ENCODE measurements at regions not wholly inside any gene's neighbourhood (a gene's known extent, or its start where the extent isn't known, plus 50 kb on each side); places are given as distances from the start of the nearest gene placed in this dataset.

DNA sequence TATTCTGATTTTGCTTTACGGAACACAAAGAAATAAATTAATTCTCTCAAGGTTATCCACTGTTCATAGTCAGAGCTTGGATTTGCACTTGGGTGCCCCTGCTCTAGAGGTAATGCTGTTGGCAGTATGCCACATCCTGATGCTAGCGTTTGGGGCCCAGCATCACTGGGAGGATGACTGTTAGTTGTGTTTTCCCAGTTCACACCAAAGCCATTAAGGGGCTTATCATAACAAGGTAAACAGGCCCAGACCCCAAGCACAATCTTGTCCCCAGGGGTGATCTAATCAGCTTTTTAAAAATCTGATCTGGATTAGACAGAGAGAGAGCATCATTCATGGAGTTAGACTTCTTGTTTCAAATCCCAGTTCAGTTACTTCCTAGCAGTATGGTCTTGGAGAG, 60.2 kb upstream of the PBX1 start:
- ChIA-PET CTCF (no interaction called here), POLR2A (no interaction called here)
- no peak for DNase-seq (ENCODE audit: low spot score)
- Mint-ChIP-seq H3K27ac (no peak overlapping the region), H3K4me1 (no peaks in the 10 kb centered on the region), H3K36me3 (peaks cover 17% of the 10 kb centered on the region), H3K27me3 (ENCODE audit: low read depth) (no peaks in the 10 kb centered on the region), H3K4me3 (no peak overlapping the region), H3K9me3 (peaks cover 23% of the 10 kb centered on the region)
- TF ChIP-seq NFATC4 (CRISPR knock-in tag; IDR thresholded peaks at IDR 0.05): no peak
- TF ChIP-seq PRRX2 (CRISPR knock-in tag; IDR thresholded peaks at IDR 0.05): no peak
- TF ChIP-seq, protein P1, sequence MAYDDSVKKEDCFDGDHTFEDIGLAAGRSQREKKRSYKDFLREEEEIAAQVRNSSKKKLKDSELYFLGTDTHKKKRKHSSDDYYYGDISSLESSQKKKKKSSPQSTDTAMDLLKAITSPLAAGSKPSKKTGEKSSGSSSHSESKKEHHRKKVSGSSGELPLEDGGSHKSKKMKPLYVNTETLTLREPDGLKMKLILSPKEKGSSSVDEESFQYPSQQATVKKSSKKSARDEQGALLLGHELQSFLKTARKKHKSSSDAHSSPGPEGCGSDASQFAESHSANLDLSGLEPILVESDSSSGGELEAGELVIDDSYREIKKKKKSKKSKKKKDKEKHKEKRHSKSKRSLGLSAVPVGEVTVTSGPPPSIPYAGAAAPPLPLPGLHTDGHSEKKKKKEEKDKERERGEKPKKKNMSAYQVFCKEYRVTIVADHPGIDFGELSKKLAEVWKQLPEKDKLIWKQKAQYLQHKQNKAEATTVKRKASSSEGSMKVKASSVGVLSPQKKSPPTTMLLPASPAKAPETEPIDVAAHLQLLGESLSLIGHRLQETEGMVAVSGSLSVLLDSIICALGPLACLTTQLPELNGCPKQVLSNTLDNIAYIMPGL (CRISPR knock-in tag; IDR thresholded peaks at IDR 0.05): no peak
- TF ChIP-seq, protein P2, sequence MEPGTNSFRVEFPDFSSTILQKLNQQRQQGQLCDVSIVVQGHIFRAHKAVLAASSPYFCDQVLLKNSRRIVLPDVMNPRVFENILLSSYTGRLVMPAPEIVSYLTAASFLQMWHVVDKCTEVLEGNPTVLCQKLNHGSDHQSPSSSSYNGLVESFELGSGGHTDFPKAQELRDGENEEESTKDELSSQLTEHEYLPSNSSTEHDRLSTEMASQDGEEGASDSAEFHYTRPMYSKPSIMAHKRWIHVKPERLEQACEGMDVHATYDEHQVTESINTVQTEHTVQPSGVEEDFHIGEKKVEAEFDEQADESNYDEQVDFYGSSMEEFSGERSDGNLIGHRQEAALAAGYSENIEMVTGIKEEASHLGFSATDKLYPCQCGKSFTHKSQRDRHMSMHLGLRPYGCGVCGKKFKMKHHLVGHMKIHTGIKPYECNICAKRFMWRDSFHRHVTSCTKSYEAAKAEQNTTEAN (CRISPR knock-in tag; IDR thresholded peaks at IDR 0.05): no peak
- TF ChIP-seq ELF4 (CRISPR knock-in tag; IDR thresholded peaks at IDR 0.05; ENCODE audit: low read depth): no peak
- TF ChIP-seq ZNF423 (CRISPR knock-in tag; IDR thresholded peaks at IDR 0.05): no peak
- TF ChIP-seq NR3C1 (CRISPR knock-in tag; conservative IDR thresholded peaks at IDR 0.05; ENCODE audit: low read depth): no peak
- TF ChIP-seq ZNF219 (CRISPR knock-in tag; IDR thresholded peaks at IDR 0.05; ENCODE audit: borderline replicate concordance): no peak
- TF ChIP-seq NFE2L1 (CRISPR knock-in tag; IDR thresholded peaks at IDR 0.05): no peak
- TF ChIP-seq JUN (CRISPR knock-in tag; IDR thresholded peaks at IDR 0.05): no peak
- no peak for TF ChIP-seq SOX15 (CRISPR knock-in tag; IDR thresholded peaks at IDR 0.05)
- no peak for TF ChIP-seq ZNF396 (CRISPR knock-in tag; IDR thresholded peaks at IDR 0.05; ENCODE audit: borderline replicate concordance)
- TF ChIP-seq, protein P3, sequence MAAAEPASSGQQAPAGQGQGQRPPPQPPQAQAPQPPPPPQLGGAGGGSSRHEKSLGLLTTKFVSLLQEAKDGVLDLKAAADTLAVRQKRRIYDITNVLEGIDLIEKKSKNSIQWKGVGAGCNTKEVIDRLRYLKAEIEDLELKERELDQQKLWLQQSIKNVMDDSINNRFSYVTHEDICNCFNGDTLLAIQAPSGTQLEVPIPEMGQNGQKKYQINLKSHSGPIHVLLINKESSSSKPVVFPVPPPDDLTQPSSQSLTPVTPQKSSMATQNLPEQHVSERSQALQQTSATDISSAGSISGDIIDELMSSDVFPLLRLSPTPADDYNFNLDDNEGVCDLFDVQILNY (CRISPR knock-in tag; IDR thresholded peaks at IDR 0.05): no peak
- no peak for TF ChIP-seq ATF1 (CRISPR knock-in tag; IDR thresholded peaks at IDR 0.05)
- TF ChIP-seq ZNF138 (CRISPR knock-in tag; conservative IDR thresholded peaks at IDR 0.05): no peak
- TF ChIP-seq TEAD1 (CRISPR knock-in tag; IDR thresholded peaks at IDR 0.05): no peak
- TF ChIP-seq, protein P4, sequence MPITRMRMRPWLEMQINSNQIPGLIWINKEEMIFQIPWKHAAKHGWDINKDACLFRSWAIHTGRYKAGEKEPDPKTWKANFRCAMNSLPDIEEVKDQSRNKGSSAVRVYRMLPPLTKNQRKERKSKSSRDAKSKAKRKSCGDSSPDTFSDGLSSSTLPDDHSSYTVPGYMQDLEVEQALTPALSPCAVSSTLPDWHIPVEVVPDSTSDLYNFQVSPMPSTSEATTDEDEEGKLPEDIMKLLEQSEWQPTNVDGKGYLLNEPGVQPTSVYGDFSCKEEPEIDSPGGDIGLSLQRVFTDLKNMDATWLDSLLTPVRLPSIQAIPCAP (CRISPR knock-in tag; IDR thresholded peaks at IDR 0.05): no peak
- TF ChIP-seq ZNF317 (CRISPR knock-in tag; IDR thresholded peaks at IDR 0.05; ENCODE audit: borderline replicate concordance, low read depth): no peak
- TF ChIP-seq, protein P5, sequence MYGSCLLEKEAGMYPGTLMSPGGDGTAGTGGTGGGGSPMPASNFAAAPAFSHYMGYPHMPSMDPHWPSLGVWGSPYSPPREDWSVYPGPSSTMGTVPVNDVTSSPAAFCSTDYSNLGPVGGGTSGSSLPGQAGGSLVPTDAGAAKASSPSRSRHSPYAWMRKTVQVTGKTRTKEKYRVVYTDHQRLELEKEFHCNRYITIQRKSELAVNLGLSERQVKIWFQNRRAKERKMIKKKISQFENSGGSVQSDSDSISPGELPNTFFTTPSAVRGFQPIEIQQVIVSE (CRISPR knock-in tag; IDR thresholded peaks at IDR 0.05; ENCODE audit: borderline replicate concordance): no peak
- no peak for ATAC-seq

DNA sequence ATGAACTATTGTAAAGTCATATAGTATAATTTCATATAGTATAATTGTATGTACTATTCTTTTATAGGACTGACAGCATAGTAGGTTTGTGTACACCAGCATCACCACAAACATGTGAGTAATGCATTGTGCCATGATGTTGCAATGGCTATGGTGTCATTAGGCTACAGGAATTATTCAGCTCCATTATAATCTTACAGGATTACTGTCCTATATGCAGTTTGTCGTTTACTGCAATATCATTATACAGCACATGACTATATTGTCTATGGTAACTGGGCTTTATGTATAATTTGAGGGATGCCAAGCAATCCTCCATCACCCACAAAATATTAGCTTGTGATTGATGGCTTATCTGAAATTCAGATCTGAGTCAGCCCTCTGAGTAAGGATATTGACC, 54.2 kb upstream of the PBX1 start:
- H3K27ac Mint-ChIP-seq: no peak overlapping the region
- no peak for TF ChIP-seq SOX15 (CRISPR knock-in tag; IDR thresholded peaks at IDR 0.05)
- no peak for TF ChIP-seq SP1 (CRISPR knock-in tag; conservative IDR thresholded peaks at IDR 0.05)
- no peak for TF ChIP-seq ETV6 (CRISPR knock-in tag; IDR thresholded peaks at IDR 0.05)
- TF ChIP-seq, protein P6, sequence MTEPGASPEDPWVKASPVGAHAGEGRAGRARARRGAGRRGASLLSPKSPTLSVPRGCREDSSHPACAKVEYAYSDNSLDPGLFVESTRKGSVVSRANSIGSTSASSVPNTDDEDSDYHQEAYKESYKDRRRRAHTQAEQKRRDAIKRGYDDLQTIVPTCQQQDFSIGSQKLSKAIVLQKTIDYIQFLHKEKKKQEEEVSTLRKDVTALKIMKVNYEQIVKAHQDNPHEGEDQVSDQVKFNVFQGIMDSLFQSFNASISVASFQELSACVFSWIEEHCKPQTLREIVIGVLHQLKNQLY (CRISPR knock-in tag; IDR thresholded peaks at IDR 0.05): no peak
- TF ChIP-seq ZNF263 (CRISPR knock-in tag; IDR thresholded peaks at IDR 0.05; ENCODE audit: low read depth): no peak
- TF ChIP-seq, protein P7, sequence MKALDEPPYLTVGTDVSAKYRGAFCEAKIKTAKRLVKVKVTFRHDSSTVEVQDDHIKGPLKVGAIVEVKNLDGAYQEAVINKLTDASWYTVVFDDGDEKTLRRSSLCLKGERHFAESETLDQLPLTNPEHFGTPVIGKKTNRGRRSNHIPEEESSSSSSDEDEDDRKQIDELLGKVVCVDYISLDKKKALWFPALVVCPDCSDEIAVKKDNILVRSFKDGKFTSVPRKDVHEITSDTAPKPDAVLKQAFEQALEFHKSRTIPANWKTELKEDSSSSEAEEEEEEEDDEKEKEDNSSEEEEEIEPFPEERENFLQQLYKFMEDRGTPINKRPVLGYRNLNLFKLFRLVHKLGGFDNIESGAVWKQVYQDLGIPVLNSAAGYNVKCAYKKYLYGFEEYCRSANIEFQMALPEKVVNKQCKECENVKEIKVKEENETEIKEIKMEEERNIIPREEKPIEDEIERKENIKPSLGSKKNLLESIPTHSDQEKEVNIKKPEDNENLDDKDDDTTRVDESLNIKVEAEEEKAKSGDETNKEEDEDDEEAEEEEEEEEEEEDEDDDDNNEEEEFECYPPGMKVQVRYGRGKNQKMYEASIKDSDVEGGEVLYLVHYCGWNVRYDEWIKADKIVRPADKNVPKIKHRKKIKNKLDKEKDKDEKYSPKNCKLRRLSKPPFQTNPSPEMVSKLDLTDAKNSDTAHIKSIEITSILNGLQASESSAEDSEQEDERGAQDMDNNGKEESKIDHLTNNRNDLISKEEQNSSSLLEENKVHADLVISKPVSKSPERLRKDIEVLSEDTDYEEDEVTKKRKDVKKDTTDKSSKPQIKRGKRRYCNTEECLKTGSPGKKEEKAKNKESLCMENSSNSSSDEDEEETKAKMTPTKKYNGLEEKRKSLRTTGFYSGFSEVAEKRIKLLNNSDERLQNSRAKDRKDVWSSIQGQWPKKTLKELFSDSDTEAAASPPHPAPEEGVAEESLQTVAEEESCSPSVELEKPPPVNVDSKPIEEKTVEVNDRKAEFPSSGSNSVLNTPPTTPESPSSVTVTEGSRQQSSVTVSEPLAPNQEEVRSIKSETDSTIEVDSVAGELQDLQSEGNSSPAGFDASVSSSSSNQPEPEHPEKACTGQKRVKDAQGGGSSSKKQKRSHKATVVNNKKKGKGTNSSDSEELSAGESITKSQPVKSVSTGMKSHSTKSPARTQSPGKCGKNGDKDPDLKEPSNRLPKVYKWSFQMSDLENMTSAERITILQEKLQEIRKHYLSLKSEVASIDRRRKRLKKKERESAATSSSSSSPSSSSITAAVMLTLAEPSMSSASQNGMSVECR (CRISPR knock-in tag; IDR thresholded peaks at IDR 0.05; ENCODE audit: borderline replicate concordance): no peak
- no peak for TF ChIP-seq JAZF1 (CRISPR knock-in tag; IDR thresholded peaks at IDR 0.05)
- TF ChIP-seq NR3C1 (CRISPR knock-in tag; conservative IDR thresholded peaks at IDR 0.05; ENCODE audit: low read depth): no peak
- no peak for TF ChIP-seq NFYB (CRISPR knock-in tag; conservative IDR thresholded peaks at IDR 0.05; ENCODE audit: low read depth)
- no peak for TF ChIP-seq ZNF423 (CRISPR knock-in tag; IDR thresholded peaks at IDR 0.05)
- TF ChIP-seq GRHL2 (CRISPR knock-in tag; IDR thresholded peaks at IDR 0.05; ENCODE audit: insufficient replicate concordance, severe bottlenecking): no peak
- no peak for TF ChIP-seq JUN (CRISPR knock-in tag; IDR thresholded peaks at IDR 0.05)

More for the DNA sequence above, 54.2 kb upstream of the PBX1 start:
- Mint-ChIP-seq H3K9me3 (peaks cover 23% of the 10 kb centered on the region), H3K36me3 (peaks cover 17% of the 10 kb centered on the region), H3K27me3 (ENCODE audit: low read depth) (no peaks in the 10 kb centered on the region), H3K4me1 (peaks cover 6% of the 10 kb centered on the region), H3K4me3 (no peak overlapping the region)
- ChIA-PET POLR2A (no interaction called here), CTCF (no interaction called here)
- DNase-seq (ENCODE audit: low spot score) (no peak), ATAC-seq (no peak)

Data from WTC11 (cell line).